ENCODE measurements at regions not wholly inside any gene's neighbourhood (a gene's known extent, or its start where the extent isn't known, plus 50 kb on each side); places are given as distances from the start of the nearest gene placed in this dataset.

DNA sequence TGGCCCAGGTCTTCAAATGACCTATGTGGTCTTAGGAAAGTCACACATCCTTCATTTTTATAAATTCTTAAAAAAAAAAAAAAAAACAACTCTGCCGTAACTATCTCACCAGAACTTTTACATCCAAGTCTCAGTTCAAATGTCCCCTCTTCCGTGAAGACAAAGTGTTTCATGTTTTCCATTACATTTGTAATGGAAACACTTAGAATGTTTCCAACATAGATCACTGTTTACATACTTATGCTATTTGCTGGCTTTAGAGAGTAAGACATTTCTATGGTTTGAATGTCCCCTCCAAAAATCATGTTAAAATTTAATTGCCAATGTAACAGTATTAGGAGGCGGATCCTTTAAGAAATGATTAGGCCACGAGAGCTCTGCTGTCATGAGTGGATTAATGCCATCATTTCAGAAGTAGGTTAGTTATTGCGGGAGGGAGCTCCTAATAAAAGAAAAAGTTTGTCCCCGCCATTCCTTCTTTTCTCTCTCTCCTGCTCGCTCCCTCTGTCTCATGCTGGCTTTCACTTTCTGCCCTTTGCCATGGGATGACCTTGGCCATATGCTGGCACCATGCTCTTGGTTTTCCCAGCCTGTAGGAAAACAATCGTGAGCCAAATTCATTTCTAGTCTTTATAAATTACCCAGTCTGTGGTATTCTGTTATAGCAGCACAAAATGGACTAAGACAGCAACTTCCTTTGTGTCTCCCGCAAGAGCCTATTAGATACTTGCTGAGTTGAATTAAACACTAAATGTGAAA lies 887.8 kb upstream of the SOX9 start:
- ChIA-PET CTCF (no interaction called here), POLR2A (no interaction called here)
- TF ChIP-seq, protein P1, sequence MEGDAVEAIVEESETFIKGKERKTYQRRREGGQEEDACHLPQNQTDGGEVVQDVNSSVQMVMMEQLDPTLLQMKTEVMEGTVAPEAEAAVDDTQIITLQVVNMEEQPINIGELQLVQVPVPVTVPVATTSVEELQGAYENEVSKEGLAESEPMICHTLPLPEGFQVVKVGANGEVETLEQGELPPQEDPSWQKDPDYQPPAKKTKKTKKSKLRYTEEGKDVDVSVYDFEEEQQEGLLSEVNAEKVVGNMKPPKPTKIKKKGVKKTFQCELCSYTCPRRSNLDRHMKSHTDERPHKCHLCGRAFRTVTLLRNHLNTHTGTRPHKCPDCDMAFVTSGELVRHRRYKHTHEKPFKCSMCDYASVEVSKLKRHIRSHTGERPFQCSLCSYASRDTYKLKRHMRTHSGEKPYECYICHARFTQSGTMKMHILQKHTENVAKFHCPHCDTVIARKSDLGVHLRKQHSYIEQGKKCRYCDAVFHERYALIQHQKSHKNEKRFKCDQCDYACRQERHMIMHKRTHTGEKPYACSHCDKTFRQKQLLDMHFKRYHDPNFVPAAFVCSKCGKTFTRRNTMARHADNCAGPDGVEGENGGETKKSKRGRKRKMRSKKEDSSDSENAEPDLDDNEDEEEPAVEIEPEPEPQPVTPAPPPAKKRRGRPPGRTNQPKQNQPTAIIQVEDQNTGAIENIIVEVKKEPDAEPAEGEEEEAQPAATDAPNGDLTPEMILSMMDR (IDR thresholded peaks at IDR 0.05; ENCODE audit: low read depth, low read length) = no peak
- no peak for DNase-seq (ENCODE audit: low read depth, low spot score)
- no peak overlapping the region for H3K4me3 ChIP-seq (ENCODE audit: low read depth, low read length)
- no peaks in the 10 kb centered on the region for H3K27me3 ChIP-seq (ENCODE audit: control insufficient read depth, insufficient read depth, low read length)
- H3K9me3 ChIP-seq (ENCODE audit: control insufficient read depth, insufficient read depth, low read length) = no peaks in the 10 kb centered on the region
- H3K27ac ChIP-seq (ENCODE audit: low read depth, low read length) = no peak overlapping the region

DNA sequence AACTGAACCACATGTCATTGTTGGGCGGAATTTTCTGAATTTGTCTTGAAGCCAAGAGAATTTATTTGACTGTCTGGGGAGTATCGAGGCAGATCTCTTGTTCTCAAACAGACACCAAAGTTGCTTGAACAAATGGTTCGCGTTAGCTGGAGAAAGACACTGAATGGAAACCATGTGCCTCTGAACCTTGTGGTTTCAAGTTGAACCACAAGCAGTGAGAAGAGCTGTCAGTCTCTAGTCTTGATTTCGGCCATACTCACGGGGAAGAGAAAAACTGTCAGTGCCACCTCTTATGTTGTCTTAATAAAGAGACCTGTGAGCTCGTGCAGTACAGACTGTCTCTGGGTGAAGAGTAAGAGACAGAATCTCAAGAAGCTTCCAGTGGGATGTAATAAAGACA lies 886.5 kb upstream of the SOX9 start:
- no peak for DNase-seq (ENCODE audit: low read depth, low spot score)
- H3K4me3 ChIP-seq (ENCODE audit: low read depth, low read length) = no peak overlapping the region
- CTCF ChIA-PET = interaction anchor here (0.7 kb wide), 1 partner anchor 467 kb away, joined by 3 read pairs; no protein-coding TSS in a partner anchor

DNA sequence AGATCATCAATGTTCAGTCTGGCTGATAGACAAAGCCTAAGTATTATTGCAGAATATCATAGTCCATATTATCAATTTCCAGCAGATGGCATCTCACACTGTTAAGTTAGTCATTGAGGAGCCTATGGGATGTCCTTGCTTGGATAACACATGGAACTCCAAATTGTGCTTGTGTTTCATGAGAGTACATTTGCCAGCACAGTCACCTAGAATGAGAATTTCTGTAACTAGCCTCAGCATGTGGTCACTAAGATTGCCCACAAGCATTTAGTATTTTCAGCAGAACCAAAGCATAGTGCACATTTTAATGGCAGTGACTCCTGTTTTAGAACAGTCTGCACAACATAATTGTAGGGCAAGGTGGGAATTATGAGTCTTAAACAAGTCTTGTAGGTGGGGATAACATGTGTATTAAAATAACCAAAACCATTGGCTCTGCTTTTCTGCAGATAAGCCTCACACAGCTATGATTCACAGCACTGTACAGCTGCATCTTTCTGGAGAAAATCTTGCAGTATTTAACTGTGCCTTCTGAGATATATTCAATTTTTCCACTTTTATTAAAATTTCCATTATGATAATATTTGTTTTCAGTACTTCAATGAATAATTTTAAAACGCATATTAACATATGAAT lies 882.8 kb upstream of the SOX9 start:
- ChIA-PET CTCF (interaction anchor here (0.7 to 2.0 kb wide), 5 partner anchors 14 to 471 kb away, joined by 3 to 5 read pairs (median 4); no protein-coding TSS in a partner anchor), POLR2A (no interaction called here)
- Histone ChIP-seq H3K27me3 (ENCODE audit: control insufficient read depth, insufficient read depth, low read length) (no peaks in the 10 kb centered on the region), H3K9me3 (ENCODE audit: control insufficient read depth, insufficient read depth, low read length) (no peaks in the 10 kb centered on the region), H3K4me3 (ENCODE audit: low read depth, low read length) (no peak overlapping the region), H3K27ac (ENCODE audit: low read depth, low read length) (no peak overlapping the region)
- DNase-seq (ENCODE audit: low read depth, low spot score) = no peak
- TF ChIP-seq, protein P1 (IDR thresholded peaks at IDR 0.05; ENCODE audit: low read depth, low read length) = peak; percentile 40

More for the DNA sequence above, 886.5 kb upstream of the SOX9 start:
- Histone ChIP-seq H3K9me3 (ENCODE audit: control insufficient read depth, insufficient read depth, low read length) (no peaks in the 10 kb centered on the region), H3K27ac (ENCODE audit: low read depth, low read length) (no peak overlapping the region), H3K27me3 (ENCODE audit: control insufficient read depth, insufficient read depth, low read length) (no peaks in the 10 kb centered on the region)
- TF ChIP-seq, protein P1 (IDR thresholded peaks at IDR 0.05; ENCODE audit: low read depth, low read length) = no peak
- POLR2A ChIA-PET = no interaction called here

DNA sequence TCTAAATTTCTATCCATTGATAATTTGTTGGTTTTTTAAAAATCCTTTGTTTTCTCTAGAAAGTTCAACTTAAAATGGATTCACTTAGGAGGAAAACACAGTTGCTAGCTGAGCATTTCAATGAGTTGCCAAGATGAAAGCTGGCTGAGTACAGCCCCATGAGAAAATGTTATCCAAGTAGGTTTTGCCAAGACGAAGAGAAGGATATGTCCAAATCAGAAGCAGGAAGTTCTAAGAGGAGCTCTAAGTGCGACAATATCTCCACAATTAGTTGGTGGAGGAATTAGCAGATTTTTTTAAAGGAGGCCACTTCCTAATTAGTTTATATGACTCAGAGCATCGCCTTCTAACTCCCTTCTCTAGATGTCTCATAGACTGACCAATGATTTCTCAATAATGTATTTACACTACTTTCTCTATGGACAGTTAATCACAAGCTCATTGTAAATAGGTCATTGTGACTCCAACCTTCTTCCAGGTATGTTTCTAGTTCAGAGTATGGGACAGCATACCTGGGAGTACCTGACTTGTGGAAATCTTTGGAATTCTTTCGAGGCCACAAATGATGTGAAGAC lies 873.3 kb upstream of the SOX9 start:
- ChIA-PET CTCF (interaction anchor here (0.9 kb wide), 1 partner anchor 226 kb away, joined by 3 read pairs; no protein-coding TSS in a partner anchor), POLR2A (no interaction called here)
- H3K9me3 ChIP-seq (ENCODE audit: control insufficient read depth, insufficient read depth, low read length) = no peaks in the 10 kb centered on the region
- no peak for DNase-seq (ENCODE audit: low read depth, low spot score)
- H3K27me3 ChIP-seq (ENCODE audit: control insufficient read depth, insufficient read depth, low read length) = no peaks in the 10 kb centered on the region
- no peak overlapping the region for H3K27ac ChIP-seq (ENCODE audit: low read depth, low read length)
- no peak overlapping the region for H3K4me3 ChIP-seq (ENCODE audit: low read depth, low read length)
- TF ChIP-seq, protein P1 (IDR thresholded peaks at IDR 0.05; ENCODE audit: low read depth, low read length) = no peak

DNA sequence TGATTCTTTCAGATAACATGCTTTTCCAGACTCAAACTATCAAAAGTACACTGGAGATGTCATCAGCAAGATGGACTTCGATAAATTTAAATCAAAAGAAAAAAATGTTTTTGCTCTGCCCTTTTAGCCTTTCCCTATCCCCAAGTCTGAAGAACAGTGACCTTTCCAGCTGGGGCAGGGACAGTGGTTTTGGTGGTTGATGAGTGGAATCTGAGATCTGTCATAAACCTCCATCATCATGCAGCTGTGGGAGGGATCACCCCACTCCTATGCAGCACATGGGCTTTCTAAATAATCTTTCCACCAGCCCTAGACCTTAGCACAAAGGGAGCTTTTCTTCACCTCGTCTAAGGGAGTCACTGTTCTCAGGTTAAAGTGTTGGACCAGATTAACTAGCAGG lies 869.5 kb upstream of the SOX9 start:
- Histone ChIP-seq H3K27me3 (ENCODE audit: control insufficient read depth, insufficient read depth, low read length) (no peaks in the 10 kb centered on the region), H3K4me3 (ENCODE audit: low read depth, low read length) (no peak overlapping the region), H3K27ac (ENCODE audit: low read depth, low read length) (no peak overlapping the region), H3K9me3 (ENCODE audit: control insufficient read depth, insufficient read depth, low read length) (no peaks in the 10 kb centered on the region)
- ChIA-PET POLR2A (no interaction called here), CTCF (interaction anchor here (1.9 kb wide), 1 partner anchor 13 kb away, joined by 4 read pairs; no protein-coding TSS in a partner anchor)
- no peak for DNase-seq (ENCODE audit: low read depth, low spot score)
- TF ChIP-seq, protein P1 (IDR thresholded peaks at IDR 0.05; ENCODE audit: low read depth, low read length) = no peak

Measured in AG04450 (cell line).